AG04450 (cell line): ENCODE measurements at regions not wholly inside any gene's neighbourhood (a gene's known extent, or its start where the extent isn't known, plus 50 kb on each side); places are given as distances from the start of the nearest gene placed in this dataset.

ENCODE experiments used
- CTCF ChIA-PET: fragments of 300-600, 350-600 bp; formaldehyde crosslinking; extraction: SDS; loops from one replicate; lab custom pipeline; 2022; ENCODE audit warnings: antibody characterized with exemption, inconsistent platforms; lab: Charles Lee
- POLR2A ChIA-PET: fragments of 350-600 bp; formaldehyde crosslinking; extraction: SDS; loops from one replicate; lab custom pipeline; 2021; ENCODE audit warnings: antibody characterized with exemption, inconsistent platforms; lab: Yijun Ruan, JAX
- DNase-seq: peaks from one replicate; pipeline ENCODE4 v3.0.0-alpha.2; 2011; ENCODE audit warnings: low read depth, low spot score
- H3K27ac ChIP-seq: one replicate; pipeline ENCODE4 v1.5.1; 2012; ENCODE audit warnings: low read depth, low read length, control low read depth
- H3K27me3 ChIP-seq: one replicate; pipeline ENCODE4 v1.6.0; 2012; ENCODE audit warnings: low read length; ENCODE audit not compliant: control insufficient read depth, insufficient read depth
- H3K4me3 ChIP-seq: 2 replicates; pipeline ENCODE4 v1.5.1; 2011; ENCODE audit warnings: mild to moderate bottlenecking, low read depth, low read length, control low read depth
- H3K9me3 ChIP-seq: 2 replicates; pipeline ENCODE4 v1.5.1; 2012; ENCODE audit warnings: low read length; ENCODE audit not compliant: control insufficient read depth, insufficient read depth
- CTCF ChIP-seq: IDR thresholded peaks from 2 replicates; pipeline ENCODE4 v1.5.1; 2011; ENCODE audit warnings: low read depth, low read length, control low read depth, inconsistent platforms

GRCh38 chr4:156545003-156545785 lies 426.4 kb downstream of the PDGFC start:
- no peak overlapping the region for H3K27ac ChIP-seq
- ChIA-PET POLR2A (no interaction called here), CTCF (interaction anchor here (0.6 to 1.4 kb wide), 3 partner anchors 9 to 1434 kb away, joined by 3 to 4 read pairs (median 4); no protein-coding TSS in a partner anchor)
- H3K9me3 ChIP-seq, result no peaks in the 10 kb centered on the region
- DNase-seq, result no peak
- TF ChIP-seq CTCF, result no peak
- H3K4me3 ChIP-seq, result no peak overlapping the region
- no peaks in the 10 kb centered on the region for H3K27me3 ChIP-seq

GRCh38 chr4:156539376-156539775 lies 432.2 kb downstream of the PDGFC start:
- DNase-seq, result no peak
- CTCF ChIA-PET, result no interaction called here
- no peak overlapping the region for H3K4me3 ChIP-seq
- no peaks in the 10 kb centered on the region for H3K9me3 ChIP-seq
- no peak for TF ChIP-seq CTCF
- H3K27me3 ChIP-seq, result no peaks in the 10 kb centered on the region
- H3K27ac ChIP-seq, result no peak overlapping the region
- POLR2A ChIA-PET, result no interaction called here

GRCh38 chr4:156538651-156539257 lies 432.8 kb downstream of the PDGFC start:
- DNase-seq, result no peak
- TF ChIP-seq CTCF, result no peak
- POLR2A ChIA-PET, result no interaction called here
- Histone ChIP-seq H3K27me3 (no peaks in the 10 kb centered on the region), H3K27ac (no peak overlapping the region), H3K9me3 (no peaks in the 10 kb centered on the region), H3K4me3 (no peak overlapping the region)
- CTCF ChIA-PET, result no interaction called here

GRCh38 chr4:156538210-156538609 lies 433.4 kb downstream of the PDGFC start:
- no peak for DNase-seq
- H3K27me3 ChIP-seq, result no peaks in the 10 kb centered on the region
- no peaks in the 10 kb centered on the region for H3K9me3 ChIP-seq
- no peak overlapping the region for H3K27ac ChIP-seq
- H3K4me3 ChIP-seq, result no peak overlapping the region
- CTCF ChIA-PET, result interaction anchor here (1.4 kb wide), 1 partner anchor 430 kb away, joined by 3 read pairs; no protein-coding TSS in a partner anchor
- POLR2A ChIA-PET, result no interaction called here
- no peak for TF ChIP-seq CTCF

- Histone ChIP-seq H3K4me3 (no peak overlapping the region), H3K27me3 (no peaks in the 10 kb centered on the region), H3K9me3 (no peaks in the 10 kb centered on the region), H3K27ac (no peak overlapping the region)
- no peak for DNase-seq
- POLR2A ChIA-PET, result interaction anchor here (1.0 kb wide), 1 partner anchor 10 kb away, joined by 3 read pairs; no protein-coding TSS in a partner anchor
- TF ChIP-seq CTCF, result no peak
- CTCF ChIA-PET, result interaction anchor here (1.4 kb wide), 1 partner anchor 431 kb away, joined by 3 read pairs; no protein-coding TSS in a partner anchor
These were observed 434.3 kb downstream of the PDGFC start for GRCh38 chr4:156537286-156537685.
